ENCODE measurements at regions not wholly inside any gene's neighbourhood (a gene's known extent, or its start where the extent isn't known, plus 50 kb on each side); places are given as distances from the start of the nearest gene placed in this dataset.
"Not testable (repeated sequence)": the region's sequence is repeated elsewhere in the genome, so short reads cannot be mapped to it uniquely, and the experiment has no call there.

DNA sequence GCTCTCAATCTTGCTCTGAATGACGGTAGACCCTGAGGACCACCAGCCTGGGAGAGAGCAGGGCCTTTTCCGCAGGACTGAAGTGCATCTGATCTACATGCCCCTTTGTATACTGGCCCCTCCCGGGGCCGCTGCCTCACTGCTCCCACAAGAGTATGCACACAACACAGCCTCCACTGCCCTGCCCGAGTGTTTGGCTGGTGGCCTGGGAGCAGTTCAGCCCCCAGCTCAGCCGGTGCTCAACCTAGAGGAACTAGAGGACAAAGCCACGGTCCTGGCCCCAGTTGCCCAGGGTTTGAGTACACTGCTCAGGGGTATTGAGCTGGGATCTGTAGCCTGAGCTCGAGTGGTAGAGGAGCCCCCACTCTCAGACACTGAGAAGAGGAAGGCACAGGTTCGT is 118.9 kb upstream of the CAB39 start:
- no peak for DNase-seq (ENCODE audit: low read depth)
- no peak overlapping the region for H3K4me3 ChIP-seq (ENCODE audit: low read length)
- TF ChIP-seq, protein P1, sequence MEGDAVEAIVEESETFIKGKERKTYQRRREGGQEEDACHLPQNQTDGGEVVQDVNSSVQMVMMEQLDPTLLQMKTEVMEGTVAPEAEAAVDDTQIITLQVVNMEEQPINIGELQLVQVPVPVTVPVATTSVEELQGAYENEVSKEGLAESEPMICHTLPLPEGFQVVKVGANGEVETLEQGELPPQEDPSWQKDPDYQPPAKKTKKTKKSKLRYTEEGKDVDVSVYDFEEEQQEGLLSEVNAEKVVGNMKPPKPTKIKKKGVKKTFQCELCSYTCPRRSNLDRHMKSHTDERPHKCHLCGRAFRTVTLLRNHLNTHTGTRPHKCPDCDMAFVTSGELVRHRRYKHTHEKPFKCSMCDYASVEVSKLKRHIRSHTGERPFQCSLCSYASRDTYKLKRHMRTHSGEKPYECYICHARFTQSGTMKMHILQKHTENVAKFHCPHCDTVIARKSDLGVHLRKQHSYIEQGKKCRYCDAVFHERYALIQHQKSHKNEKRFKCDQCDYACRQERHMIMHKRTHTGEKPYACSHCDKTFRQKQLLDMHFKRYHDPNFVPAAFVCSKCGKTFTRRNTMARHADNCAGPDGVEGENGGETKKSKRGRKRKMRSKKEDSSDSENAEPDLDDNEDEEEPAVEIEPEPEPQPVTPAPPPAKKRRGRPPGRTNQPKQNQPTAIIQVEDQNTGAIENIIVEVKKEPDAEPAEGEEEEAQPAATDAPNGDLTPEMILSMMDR (conservative IDR thresholded peaks at IDR 0.05; ENCODE audit: low read length), result no peak

GRCh38 chr2:230594286-230594840 is 118.3 kb upstream of the CAB39 start:
- no peak overlapping the region for H3K4me3 ChIP-seq (ENCODE audit: low read length)
- DNase-seq (ENCODE audit: low read depth), result no peak
- TF ChIP-seq, protein P1 (conservative IDR thresholded peaks at IDR 0.05; ENCODE audit: low read length), result no peak

DNA sequence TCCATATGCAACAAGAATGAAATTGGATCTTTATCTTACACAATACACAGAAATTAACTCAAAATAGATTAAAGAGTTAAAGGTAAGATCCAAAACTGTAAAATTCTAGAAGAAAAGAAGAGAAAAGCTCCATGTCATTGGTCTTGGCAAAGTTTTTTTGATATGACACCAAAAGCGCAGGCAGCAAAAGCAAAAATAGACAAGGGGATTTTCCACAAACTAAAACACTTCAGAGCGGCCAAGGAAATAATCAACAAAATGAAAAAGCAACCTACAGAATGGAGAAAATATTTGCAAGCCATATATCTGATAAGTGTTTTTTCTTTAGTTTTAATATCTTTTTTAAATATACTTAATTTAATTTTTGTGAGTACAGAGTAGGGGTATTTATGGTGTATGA is 112.8 kb upstream of the CAB39 start:
- DNase-seq (ENCODE audit: low read depth), result no peak
- no peak overlapping the region for H3K4me3 ChIP-seq (ENCODE audit: low read length)
- TF ChIP-seq, protein P1 (conservative IDR thresholded peaks at IDR 0.05; ENCODE audit: low read length), result no peak

- DNase-seq (ENCODE audit: low read depth), result no peak
- TF ChIP-seq, protein P1 (conservative IDR thresholded peaks at IDR 0.05; ENCODE audit: low read length), result no peak
- no peak overlapping the region for H3K4me3 ChIP-seq (ENCODE audit: low read length)
Measured at GRCh38 chr2:230600285-230600684, 112.4 kb upstream of the CAB39 start.

GRCh38 chr2:230600881-230601280 is 111.8 kb upstream of the CAB39 start:
- TF ChIP-seq, protein P1 (conservative IDR thresholded peaks at IDR 0.05; ENCODE audit: low read length), result no peak
- no peak overlapping the region for H3K4me3 ChIP-seq (ENCODE audit: low read length)
- DNase-seq (ENCODE audit: low read depth), result no peak

DNA sequence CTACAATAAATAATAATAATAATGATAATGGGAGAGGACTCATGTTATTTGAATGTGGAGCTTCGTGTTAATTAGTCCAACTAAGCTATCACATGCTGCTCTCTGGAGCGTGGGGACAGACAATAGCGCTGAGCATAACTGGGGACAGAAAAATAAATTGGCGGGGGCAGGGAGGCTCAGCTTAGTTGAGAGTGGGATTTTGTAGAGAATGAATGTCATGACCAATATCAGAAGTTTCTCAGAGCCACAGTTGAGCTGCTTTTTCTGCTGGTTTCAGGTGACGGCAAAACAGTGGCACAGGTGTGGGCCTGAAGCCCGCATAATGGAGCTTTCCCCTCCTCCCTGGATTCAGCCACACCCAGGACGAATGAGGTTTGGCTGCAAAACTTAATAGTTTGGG is 111.1 kb upstream of the CAB39 start:
- TF ChIP-seq, protein P1 (conservative IDR thresholded peaks at IDR 0.05; ENCODE audit: low read length), result no peak
- H3K4me3 ChIP-seq (ENCODE audit: low read length), result no peak overlapping the region
- DNase-seq (ENCODE audit: low read depth), result no peak

DNA sequence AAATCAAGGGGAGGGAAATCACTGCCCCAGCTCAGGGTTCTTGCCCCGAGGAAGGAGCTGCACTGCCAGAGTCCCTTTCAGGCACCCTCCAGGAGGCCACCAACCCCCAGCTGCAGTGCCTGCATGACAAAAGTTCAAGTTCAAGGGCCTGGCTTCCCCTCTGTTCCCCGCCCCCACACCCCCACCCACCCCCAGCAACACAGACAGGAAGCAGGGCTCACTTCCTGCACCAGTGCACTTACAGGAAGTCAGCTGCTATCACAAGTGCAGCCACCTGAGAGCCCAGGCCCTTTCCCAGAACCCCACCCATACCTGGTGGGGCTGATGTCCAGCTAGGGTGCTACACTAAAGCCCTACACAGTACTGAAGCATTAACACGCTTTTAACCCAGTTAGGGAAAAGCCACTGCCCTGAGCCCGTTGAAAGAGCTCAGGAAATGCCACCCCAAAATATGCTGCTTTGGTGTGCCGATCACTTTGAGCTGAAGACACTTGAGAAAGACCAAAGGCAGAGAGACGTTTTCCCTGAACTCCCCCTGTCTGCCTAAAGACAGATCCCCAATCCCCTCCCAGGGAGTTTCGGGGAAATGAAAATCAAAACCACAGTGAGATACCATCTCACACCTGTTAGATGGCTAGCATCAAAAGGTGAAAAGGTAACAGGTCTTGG is 109.9 kb upstream of the CAB39 start:
- TF ChIP-seq, protein P1 (conservative IDR thresholded peaks at IDR 0.05; ENCODE audit: low read length), result no peak
- H3K4me3 ChIP-seq (ENCODE audit: low read length), result no peak overlapping the region
- DNase-seq (ENCODE audit: low read depth), result no peak

GRCh38 chr2:230603317-230603716 is 109.3 kb upstream of the CAB39 start:
- not testable (repeated sequence) for H3K4me3 ChIP-seq (ENCODE audit: low read length); DNase-seq (ENCODE audit: low read depth)

GRCh38 chr2:230604158-230604557 is 108.5 kb upstream of the CAB39 start:
- not testable (repeated sequence) for DNase-seq (ENCODE audit: low read depth); H3K4me3 ChIP-seq (ENCODE audit: low read length)

Measured in AG10803 (cell line).